GM12873 (cell line): ENCODE measurements at regions not wholly inside any gene's neighbourhood (a gene's known extent, or its start where the extent isn't known, plus 50 kb on each side); places are given as distances from the start of the nearest gene placed in this dataset.

Experiments
- TF ChIP-seq, protein P1 (sequence below): IDR thresholded peaks from 2 replicates; pipeline ENCODE4 v1.5.1; 2012; ENCODE audit warnings: low read depth, mild to moderate bottlenecking, moderate library complexity, low read length, control low read depth; ENCODE audit not compliant: insufficient read depth; ENCODE audit errors: missing control alignments

DNA sequence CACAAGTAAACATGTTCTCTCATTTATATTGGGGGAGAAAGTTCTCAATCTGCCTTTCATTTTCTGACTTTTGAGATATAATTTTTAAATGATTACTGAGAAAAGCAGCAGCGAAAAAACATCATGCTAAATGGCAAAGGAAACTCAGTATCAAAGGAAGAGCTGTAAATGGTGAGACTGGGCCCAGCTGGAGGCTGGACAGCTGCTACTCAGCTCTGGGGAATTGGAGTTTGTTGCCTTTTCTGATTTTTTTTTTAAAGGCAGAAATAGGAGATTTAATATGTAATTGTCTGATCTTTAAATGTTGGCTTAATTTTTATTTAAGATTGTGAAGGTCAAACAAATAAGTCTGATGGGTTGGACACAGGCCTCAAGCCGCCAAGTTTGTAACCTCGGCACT is 137.1 kb upstream of the TACR1 start:
- TF ChIP-seq, protein P1, sequence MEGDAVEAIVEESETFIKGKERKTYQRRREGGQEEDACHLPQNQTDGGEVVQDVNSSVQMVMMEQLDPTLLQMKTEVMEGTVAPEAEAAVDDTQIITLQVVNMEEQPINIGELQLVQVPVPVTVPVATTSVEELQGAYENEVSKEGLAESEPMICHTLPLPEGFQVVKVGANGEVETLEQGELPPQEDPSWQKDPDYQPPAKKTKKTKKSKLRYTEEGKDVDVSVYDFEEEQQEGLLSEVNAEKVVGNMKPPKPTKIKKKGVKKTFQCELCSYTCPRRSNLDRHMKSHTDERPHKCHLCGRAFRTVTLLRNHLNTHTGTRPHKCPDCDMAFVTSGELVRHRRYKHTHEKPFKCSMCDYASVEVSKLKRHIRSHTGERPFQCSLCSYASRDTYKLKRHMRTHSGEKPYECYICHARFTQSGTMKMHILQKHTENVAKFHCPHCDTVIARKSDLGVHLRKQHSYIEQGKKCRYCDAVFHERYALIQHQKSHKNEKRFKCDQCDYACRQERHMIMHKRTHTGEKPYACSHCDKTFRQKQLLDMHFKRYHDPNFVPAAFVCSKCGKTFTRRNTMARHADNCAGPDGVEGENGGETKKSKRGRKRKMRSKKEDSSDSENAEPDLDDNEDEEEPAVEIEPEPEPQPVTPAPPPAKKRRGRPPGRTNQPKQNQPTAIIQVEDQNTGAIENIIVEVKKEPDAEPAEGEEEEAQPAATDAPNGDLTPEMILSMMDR = no peak

DNA sequence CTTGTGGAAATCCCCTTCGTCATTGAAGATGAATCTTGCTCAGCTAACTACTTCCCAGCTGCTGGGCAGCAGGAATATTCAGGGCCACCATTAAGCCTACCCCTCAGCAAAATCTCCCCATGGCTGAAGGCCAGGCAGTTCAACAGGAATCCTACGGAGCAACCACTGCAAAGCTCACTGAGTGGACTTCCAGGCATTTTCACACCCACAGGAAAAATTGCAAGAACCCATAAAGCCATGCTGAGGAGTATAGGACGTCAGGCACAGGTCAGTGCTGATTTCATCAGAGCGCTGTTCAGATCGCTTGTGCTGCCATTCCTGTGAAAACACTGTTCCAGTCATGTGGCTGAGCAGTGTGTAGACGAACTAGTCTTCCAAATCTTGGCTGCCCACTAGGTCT is 134.8 kb upstream of the TACR1 start:
- TF ChIP-seq, protein P1 = no peak

DNA sequence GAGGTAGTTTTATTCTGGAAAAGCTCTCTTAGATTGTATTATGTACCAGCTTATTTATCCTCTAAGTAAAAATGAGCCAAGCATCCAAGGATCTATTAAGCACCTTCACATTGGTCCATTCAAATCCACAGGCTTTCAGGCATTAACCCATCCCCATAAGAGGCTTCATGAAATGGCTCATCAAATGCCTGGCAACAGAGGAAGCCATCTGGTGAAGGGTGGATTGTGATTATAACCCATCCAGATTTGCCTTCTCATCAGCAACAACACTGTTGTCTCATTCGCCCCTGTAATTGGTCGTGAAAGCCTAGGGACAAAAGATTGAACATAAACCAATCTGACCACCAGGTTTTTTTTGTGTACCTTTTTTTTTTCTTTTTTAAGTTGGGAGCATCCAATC is 134.3 kb upstream of the TACR1 start:
- TF ChIP-seq, protein P1 = no peak

DNA sequence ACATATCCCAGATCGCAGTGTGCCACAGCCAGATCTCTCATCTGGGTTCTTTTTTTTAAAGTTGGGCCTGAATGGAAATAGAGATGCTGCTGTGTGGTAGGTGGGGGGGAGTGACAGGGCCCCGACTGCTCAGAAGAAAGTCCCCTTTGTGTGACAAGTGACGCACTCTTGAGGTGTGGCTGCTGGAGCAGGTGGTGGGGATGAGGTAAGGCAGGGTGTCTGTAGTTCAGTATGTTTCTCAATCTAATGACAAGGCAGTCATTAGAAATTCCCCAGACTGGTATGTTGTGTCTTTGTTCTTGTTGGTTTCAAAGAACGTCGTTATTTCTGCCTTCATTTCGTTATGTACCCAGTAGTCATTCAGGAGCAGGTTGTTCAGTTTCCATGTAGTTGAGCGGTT is 128.8 kb upstream of the TACR1 start:
- TF ChIP-seq, protein P1 = no peak

DNA sequence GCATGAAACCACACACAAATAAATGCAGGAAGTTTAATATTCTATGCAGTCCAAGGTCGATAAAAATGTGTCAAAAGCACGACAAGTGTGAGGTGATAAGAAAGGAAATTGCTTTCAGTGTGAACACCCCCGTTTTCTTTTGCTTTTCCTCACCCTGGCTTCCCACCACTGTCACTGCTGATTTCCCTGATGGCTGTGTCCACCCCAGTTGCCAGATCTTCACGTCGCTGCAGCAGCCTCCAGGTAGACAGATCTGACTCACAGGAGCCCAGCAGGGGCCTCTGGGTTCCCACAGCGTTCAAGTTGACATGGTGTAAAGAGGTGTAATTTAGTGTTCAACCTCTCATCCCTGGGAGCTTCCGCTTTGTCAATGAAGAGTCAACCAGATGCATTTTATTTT is 128.0 kb upstream of the TACR1 start:
- TF ChIP-seq, protein P1 = no peak

DNA sequence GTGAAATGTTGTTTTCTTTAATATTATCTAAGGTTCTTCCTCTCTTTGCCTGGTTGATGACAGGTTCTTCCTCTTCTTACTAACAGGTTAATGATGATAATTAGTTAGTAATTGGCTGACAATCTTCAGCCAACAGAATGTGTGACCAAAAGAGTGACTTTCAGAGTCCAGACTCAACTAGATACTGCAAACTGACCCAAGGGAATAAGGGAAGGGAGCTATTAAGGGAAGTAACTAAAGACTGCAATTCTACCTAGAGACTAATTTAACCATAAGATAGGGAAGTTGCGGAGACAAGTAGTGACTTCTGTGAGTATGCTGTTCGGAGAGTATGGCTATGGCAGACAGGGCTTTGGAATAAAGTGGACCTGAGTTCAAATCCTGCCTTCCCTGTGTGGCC is 127.3 kb upstream of the TACR1 start:
- TF ChIP-seq, protein P1 = no peak

DNA sequence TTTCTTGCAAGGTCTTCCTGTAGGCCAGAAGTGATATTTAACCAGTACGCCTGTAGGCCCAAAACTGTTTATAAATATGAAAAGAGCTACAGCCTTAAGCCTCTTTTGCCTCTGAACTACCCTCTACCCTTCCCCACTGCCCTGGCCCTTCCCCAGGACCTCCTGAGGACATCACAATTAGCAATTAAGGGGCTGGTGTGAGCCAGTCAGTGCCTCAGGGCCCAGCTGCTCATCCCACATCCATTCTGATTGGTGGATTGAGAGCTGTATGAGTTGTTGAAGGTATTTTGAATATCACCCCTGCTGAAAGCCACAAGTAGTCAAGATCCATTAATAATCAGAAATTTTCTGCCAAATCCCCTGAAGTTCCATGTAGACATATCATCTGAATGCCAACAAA is 126.3 kb upstream of the TACR1 start:
- TF ChIP-seq, protein P1 = no peak
